H1 (cell line): ENCODE measurements at regions not wholly inside any gene's neighbourhood (a gene's known extent, or its start where the extent isn't known, plus 50 kb on each side); places are given as distances from the start of the nearest gene placed in this dataset.

Source experiments
- EGR1 ChIP-seq: IDR thresholded peaks from 2 replicates; pipeline ENCODE4 v1.6.1; 2011; ENCODE audit warnings: low read depth, low read length, borderline replicate concordance
- KDM5A ChIP-seq: fragments of 200-600 bp; IDR thresholded peaks from 2 replicates; pipeline ENCODE4 v1.7.1; 2012; ENCODE audit warnings: mild to moderate bottlenecking, low read length, inconsistent platforms, mixed read lengths
- POU5F1 ChIP-seq: IDR thresholded peaks from 2 replicates; pipeline ENCODE4 v1.6.1; 2011; ENCODE audit warnings: low read depth, mild to moderate bottlenecking, low read length, moderate library complexity
- RFX5 ChIP-seq: IDR thresholded peaks from 2 replicates; pipeline ENCODE4 v1.6.1; 2011; ENCODE audit warnings: low read depth, low read length, improper control_type of control experiment, borderline replicate concordance
- RXRA ChIP-seq: IDR thresholded peaks from 2 replicates; pipeline ENCODE4 v1.6.1; 2011; ENCODE audit warnings: low read depth, mild to moderate bottlenecking, low read length, moderate library complexity; ENCODE audit not compliant: insufficient read depth
- YY1 ChIP-seq: IDR thresholded peaks from 2 replicates; pipeline ENCODE4 v1.6.1; 2011; ENCODE audit warnings: low read depth, mild to moderate bottlenecking, low read length
- TF ChIP-seq, protein P1 (sequence below): fragments of 300-600 bp; sonication (generic); IDR thresholded peaks from 2 replicates; pipeline ENCODE4 v1.7.1; 2012; ENCODE audit warnings: low read length, moderate library complexity, mild to moderate bottlenecking, inconsistent platforms; ENCODE audit not compliant: insufficient replicate concordance
- TF ChIP-seq, protein P2 (sequence below): IDR thresholded peaks from 2 replicates; pipeline ENCODE4 v1.6.1; 2012; ENCODE audit warnings: low read length, inconsistent platforms

GRCh38 chr4:100938698-100939097 is 408.6 kb downstream of the PPP3CA start (continued):
- TF ChIP-seq, protein P1, sequence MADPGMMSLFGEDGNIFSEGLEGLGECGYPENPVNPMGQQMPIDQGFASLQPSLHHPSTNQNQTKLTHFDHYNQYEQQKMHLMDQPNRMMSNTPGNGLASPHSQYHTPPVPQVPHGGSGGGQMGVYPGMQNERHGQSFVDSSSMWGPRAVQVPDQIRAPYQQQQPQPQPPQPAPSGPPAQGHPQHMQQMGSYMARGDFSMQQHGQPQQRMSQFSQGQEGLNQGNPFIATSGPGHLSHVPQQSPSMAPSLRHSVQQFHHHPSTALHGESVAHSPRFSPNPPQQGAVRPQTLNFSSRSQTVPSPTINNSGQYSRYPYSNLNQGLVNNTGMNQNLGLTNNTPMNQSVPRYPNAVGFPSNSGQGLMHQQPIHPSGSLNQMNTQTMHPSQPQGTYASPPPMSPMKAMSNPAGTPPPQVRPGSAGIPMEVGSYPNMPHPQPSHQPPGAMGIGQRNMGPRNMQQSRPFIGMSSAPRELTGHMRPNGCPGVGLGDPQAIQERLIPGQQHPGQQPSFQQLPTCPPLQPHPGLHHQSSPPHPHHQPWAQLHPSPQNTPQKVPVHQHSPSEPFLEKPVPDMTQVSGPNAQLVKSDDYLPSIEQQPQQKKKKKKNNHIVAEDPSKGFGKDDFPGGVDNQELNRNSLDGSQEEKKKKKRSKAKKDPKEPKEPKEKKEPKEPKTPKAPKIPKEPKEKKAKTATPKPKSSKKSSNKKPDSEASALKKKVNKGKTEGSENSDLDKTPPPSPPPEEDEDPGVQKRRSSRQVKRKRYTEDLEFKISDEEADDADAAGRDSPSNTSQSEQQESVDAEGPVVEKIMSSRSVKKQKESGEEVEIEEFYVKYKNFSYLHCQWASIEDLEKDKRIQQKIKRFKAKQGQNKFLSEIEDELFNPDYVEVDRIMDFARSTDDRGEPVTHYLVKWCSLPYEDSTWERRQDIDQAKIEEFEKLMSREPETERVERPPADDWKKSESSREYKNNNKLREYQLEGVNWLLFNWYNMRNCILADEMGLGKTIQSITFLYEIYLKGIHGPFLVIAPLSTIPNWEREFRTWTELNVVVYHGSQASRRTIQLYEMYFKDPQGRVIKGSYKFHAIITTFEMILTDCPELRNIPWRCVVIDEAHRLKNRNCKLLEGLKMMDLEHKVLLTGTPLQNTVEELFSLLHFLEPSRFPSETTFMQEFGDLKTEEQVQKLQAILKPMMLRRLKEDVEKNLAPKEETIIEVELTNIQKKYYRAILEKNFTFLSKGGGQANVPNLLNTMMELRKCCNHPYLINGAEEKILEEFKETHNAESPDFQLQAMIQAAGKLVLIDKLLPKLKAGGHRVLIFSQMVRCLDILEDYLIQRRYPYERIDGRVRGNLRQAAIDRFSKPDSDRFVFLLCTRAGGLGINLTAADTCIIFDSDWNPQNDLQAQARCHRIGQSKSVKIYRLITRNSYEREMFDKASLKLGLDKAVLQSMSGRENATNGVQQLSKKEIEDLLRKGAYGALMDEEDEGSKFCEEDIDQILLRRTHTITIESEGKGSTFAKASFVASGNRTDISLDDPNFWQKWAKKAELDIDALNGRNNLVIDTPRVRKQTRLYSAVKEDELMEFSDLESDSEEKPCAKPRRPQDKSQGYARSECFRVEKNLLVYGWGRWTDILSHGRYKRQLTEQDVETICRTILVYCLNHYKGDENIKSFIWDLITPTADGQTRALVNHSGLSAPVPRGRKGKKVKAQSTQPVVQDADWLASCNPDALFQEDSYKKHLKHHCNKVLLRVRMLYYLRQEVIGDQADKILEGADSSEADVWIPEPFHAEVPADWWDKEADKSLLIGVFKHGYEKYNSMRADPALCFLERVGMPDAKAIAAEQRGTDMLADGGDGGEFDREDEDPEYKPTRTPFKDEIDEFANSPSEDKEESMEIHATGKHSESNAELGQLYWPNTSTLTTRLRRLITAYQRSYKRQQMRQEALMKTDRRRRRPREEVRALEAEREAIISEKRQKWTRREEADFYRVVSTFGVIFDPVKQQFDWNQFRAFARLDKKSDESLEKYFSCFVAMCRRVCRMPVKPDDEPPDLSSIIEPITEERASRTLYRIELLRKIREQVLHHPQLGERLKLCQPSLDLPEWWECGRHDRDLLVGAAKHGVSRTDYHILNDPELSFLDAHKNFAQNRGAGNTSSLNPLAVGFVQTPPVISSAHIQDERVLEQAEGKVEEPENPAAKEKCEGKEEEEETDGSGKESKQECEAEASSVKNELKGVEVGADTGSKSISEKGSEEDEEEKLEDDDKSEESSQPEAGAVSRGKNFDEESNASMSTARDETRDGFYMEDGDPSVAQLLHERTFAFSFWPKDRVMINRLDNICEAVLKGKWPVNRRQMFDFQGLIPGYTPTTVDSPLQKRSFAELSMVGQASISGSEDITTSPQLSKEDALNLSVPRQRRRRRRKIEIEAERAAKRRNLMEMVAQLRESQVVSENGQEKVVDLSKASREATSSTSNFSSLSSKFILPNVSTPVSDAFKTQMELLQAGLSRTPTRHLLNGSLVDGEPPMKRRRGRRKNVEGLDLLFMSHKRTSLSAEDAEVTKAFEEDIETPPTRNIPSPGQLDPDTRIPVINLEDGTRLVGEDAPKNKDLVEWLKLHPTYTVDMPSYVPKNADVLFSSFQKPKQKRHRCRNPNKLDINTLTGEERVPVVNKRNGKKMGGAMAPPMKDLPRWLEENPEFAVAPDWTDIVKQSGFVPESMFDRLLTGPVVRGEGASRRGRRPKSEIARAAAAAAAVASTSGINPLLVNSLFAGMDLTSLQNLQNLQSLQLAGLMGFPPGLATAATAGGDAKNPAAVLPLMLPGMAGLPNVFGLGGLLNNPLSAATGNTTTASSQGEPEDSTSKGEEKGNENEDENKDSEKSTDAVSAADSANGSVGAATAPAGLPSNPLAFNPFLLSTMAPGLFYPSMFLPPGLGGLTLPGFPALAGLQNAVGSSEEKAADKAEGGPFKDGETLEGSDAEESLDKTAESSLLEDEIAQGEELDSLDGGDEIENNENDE, result no peak
- no peak for TF ChIP-seq RFX5
- TF ChIP-seq POU5F1, result no peak
- TF ChIP-seq, protein P2, sequence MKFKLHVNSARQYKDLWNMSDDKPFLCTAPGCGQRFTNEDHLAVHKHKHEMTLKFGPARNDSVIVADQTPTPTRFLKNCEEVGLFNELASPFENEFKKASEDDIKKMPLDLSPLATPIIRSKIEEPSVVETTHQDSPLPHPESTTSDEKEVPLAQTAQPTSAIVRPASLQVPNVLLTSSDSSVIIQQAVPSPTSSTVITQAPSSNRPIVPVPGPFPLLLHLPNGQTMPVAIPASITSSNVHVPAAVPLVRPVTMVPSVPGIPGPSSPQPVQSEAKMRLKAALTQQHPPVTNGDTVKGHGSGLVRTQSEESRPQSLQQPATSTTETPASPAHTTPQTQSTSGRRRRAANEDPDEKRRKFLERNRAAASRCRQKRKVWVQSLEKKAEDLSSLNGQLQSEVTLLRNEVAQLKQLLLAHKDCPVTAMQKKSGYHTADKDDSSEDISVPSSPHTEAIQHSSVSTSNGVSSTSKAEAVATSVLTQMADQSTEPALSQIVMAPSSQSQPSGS, result no peak
- no peak for TF ChIP-seq RXRA
- no peak for TF ChIP-seq EGR1
- no peak for TF ChIP-seq KDM5A
- TF ChIP-seq YY1, result no peak
